GM12878 (cell line): ENCODE measurements at regions not wholly inside any gene's neighbourhood (a gene's known extent, or its start where the extent isn't known, plus 50 kb on each side); places are given as distances from the start of the nearest gene placed in this dataset.

Experiments
- HDGF ChIP-seq: fragments of 450-650 bp; IDR thresholded peaks from 2 replicates; pipeline ENCODE4 v1.6.1; 2016; ENCODE audit warnings: antibody characterized with exemption
- POLR2A ChIP-seq: IDR thresholded peaks from 2 replicates; pipeline ENCODE4 v1.6.1; 2011; ENCODE audit warnings: low read depth, mild to moderate bottlenecking, low read length

DNA sequence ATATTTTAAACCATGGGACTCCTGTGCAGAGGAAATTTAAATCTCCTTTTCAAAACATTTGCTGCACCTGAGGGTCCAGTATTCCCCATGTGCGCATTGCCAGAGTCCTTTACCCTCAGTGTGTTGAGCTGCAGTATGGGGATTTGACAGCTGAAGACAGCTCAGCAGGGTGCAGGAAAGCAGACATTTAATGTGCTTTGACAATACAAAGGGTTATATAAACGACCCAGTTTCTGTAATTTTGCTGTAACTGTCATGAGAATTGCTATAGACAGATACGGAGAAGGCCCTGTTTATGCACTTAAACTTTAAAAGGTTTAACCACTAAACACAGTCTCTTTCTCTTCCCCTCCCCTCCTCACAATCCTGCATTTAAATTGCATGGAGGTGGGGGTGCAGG, 393.4 kb downstream of the MID1IP1 start:
- TF ChIP-seq HDGF (no peak), POLR2A (no peak)
